GM19467 (cell line): ENCODE measurements at regions not wholly inside any gene's neighbourhood (a gene's known extent, or its start where the extent isn't known, plus 50 kb on each side); places are given as distances from the start of the nearest gene placed in this dataset.
"Not testable (repeated sequence)": the region's sequence is repeated elsewhere in the genome, so short reads cannot be mapped to it uniquely, and the experiment has no call there.

Experiments used
- ATAC-seq: cut with Tn5 transposase; IDR thresholded peaks from one replicate; pipeline ENCODE4 v1.9.1; 2021; ENCODE audit warnings: mild to moderate bottlenecking, moderate library complexity; ENCODE audit not compliant: unreplicated experiment

GRCh38 chr1:65020774-65021173, 54.4 kb upstream of the JAK1 start:
- no peak for ATAC-seq

GRCh38 chr1:65021795-65022194, 55.4 kb upstream of the JAK1 start:
- ATAC-seq, result no peak

- ATAC-seq, result no peak
Measured at GRCh38 chr1:65022216-65022615, 55.9 kb upstream of the JAK1 start.

GRCh38 chr1:65025794-65026193, 59.4 kb upstream of the JAK1 start:
- ATAC-seq, result no peak

- no peak for ATAC-seq
Measured at GRCh38 chr1:65026235-65026634, 59.9 kb upstream of the JAK1 start.

- ATAC-seq, result no peak
Measured at GRCh38 chr1:65027666-65028358, 61.5 kb upstream of the JAK1 start.

- ATAC-seq, result not testable (repeated sequence)
Measured at GRCh38 chr1:65029434-65029833, 63.1 kb upstream of the JAK1 start.

GRCh38 chr1:65034879-65035278, 68.5 kb upstream of the JAK1 start:
- not testable (repeated sequence) for ATAC-seq

GRCh38 chr1:65036570-65037051, 70.3 kb upstream of the JAK1 start:
- no peak for ATAC-seq

GRCh38 chr1:65039066-65039465, 72.7 kb upstream of the JAK1 start:
- ATAC-seq, result no peak

- ATAC-seq, result no peak
Measured at GRCh38 chr1:65039508-65039907, 73.2 kb upstream of the JAK1 start.

GRCh38 chr1:65042467-65042866, 76.1 kb upstream of the JAK1 start:
- no peak for ATAC-seq

GRCh38 chr1:65044411-65044810, 78.1 kb upstream of the JAK1 start:
- ATAC-seq, result no peak

- ATAC-seq, result no peak
Measured at GRCh38 chr1:65045022-65045817, 78.9 kb upstream of the JAK1 start.

GRCh38 chr1:65048335-65048734, 82.0 kb upstream of the JAK1 start:
- ATAC-seq, result no peak

- ATAC-seq, result no peak
Measured at GRCh38 chr1:65049941-65050713, 83.8 kb upstream of the JAK1 start.

- ATAC-seq, result no peak
Measured at GRCh38 chr1:65050735-65051134, 84.4 kb upstream of the JAK1 start.

GRCh38 chr1:65054481-65054880, 88.1 kb upstream of the JAK1 start:
- no peak for ATAC-seq

- ATAC-seq, result no peak
Measured at GRCh38 chr1:65055747-65056146, 89.4 kb upstream of the JAK1 start.

GRCh38 chr1:65056234-65056633, 89.9 kb upstream of the JAK1 start:
- no peak for ATAC-seq

- no peak for ATAC-seq
Measured at GRCh38 chr1:65056866-65057265, 90.5 kb upstream of the JAK1 start.
